B cell (primary cell): ENCODE measurements at regions not wholly inside any gene's neighbourhood (a gene's known extent, or its start where the extent isn't known, plus 50 kb on each side); places are given as distances from the start of the nearest gene placed in this dataset.

Source experiments
- ATAC-seq: fragments of 200-7000 bp; cut with Tn5 transposase; one replicate; pipeline ENCODE4 v1.10.0; 2021; ENCODE audit warnings: low read depth, mild to moderate bottlenecking, moderate number of reproducible peaks, moderate library complexity
- CTCF ChIA-PET: fragments of 350-600 bp; sonication (Branson Sonifier 250); formaldehyde crosslinking; loops from one replicate; lab custom pipeline; 2021; ENCODE audit warnings: antibody characterized with exemption, inconsistent platforms; lab: Charles Lee
- POLR2A ChIA-PET: fragments of 350-600 bp; sonication (Branson Sonifier 250); formaldehyde crosslinking; loops from one replicate; lab custom pipeline; 2021; ENCODE audit warnings: antibody characterized with exemption; lab: Charles Lee
- DNase-seq: peaks from one replicate; pipeline ENCODE4 v3.0.0; 2013
- H2AFZ ChIP-seq: 2 replicates; pipeline ENCODE4 v1.6.1; 2012; ENCODE audit warnings: mild to moderate bottlenecking, low read depth, low read length; ENCODE audit not compliant: insufficient read depth, poor library complexity, severe bottlenecking
- H3K27ac ChIP-seq, 2 donors: 1 replicate in 1 of 2; 2 replicates in 1 of 2; pipeline ENCODE4 v1.5.1; 2012 to 2013; ENCODE audit warnings: low read length in 2 of 2, mild to moderate bottlenecking in 2 of 2, moderate library complexity in 1 of 2
- H3K27me3 ChIP-seq, 4 experiments: fragments of 200-600 bp in 1 of 4; sonication (generic) in 1 of 4; replicated peaks in 1 of 4; 1 replicate in 2 of 4; 2 replicates in 2 of 4; pipeline versions ENCODE4 v1.6.1 to v1.7.0; 2013 to 2016; ENCODE audit warnings: low read length in 3 of 4, mild to moderate bottlenecking in 2 of 4, mixed read lengths in 1 of 4, moderate library complexity in 1 of 4; ENCODE audit not compliant: insufficient read depth in 4 of 4, control insufficient read depth in 3 of 4; ENCODE audit errors: control extremely low read depth in 1 of 4
- H3K36me3 ChIP-seq, 2 experiments: replicated peaks in 1 of 2; 1 replicate in 1 of 2; 2 replicates in 1 of 2; pipeline versions ENCODE4 v1.6.1 to v1.7.1; 2013; ENCODE audit warnings: low read length in 1 of 2; ENCODE audit not compliant: insufficient read depth in 2 of 2, control insufficient read depth in 1 of 2; ENCODE audit errors: control extremely low read depth in 1 of 2, extremely low read depth in 1 of 2
- H3K4me1 ChIP-seq, 2 donors: fragments of 200-600 bp in 1 of 2; sonication (generic) in 1 of 2; 1 replicate in 1 of 2; 2 replicates in 1 of 2; pipeline versions ENCODE4 v1.5.1 to v1.6.1; 2013 to 2017; ENCODE audit warnings: low read length in 2 of 2; ENCODE audit not compliant: control insufficient read depth in 2 of 2, insufficient read depth in 2 of 2
- H3K4me2 ChIP-seq: replicated peaks from 2 replicates; pipeline ENCODE3; 2012; ENCODE audit warnings: mild to moderate bottlenecking, low read depth, low read length; ENCODE audit not compliant: poor library complexity, severe bottlenecking
- H3K4me3 ChIP-seq, 5 experiments: fragments of 200-600 bp in 1 of 5; sonication (generic) in 1 of 5; 1 replicate in 3 of 5; 2 replicates in 2 of 5; pipeline versions ENCODE4 v1.5.1 to v1.7.0; 2011 to 2016; ENCODE audit warnings: low read length in 4 of 5, mild to moderate bottlenecking in 4 of 5, low read depth in 2 of 5, control low read depth in 1 of 5, moderate library complexity in 1 of 5; ENCODE audit not compliant: insufficient read depth in 1 of 5; ENCODE audit errors: control extremely low read depth in 1 of 5, extremely low read depth in 1 of 5
- H3K79me2 ChIP-seq: fragments of 200-600 bp; sonication (generic); one replicate; pipeline ENCODE4 v1.6.0; 2016; ENCODE audit warnings: low read length; ENCODE audit not compliant: control insufficient read depth, insufficient read depth
- H3K9ac ChIP-seq: fragments of 200-600 bp; sonication (generic); 2 replicates; pipeline ENCODE4 v1.6.1; 2017; ENCODE audit warnings: mild to moderate bottlenecking, low read length, moderate library complexity
- H3K9me3 ChIP-seq, 3 donors: one replicate each; pipeline versions ENCODE4 v1.6.1 to v1.7.1; 2013; ENCODE audit warnings: low read length in 2 of 3; ENCODE audit not compliant: control insufficient read depth in 2 of 3, insufficient read depth in 1 of 3; ENCODE audit errors: control extremely low read depth in 1 of 3
- H4K20me1 ChIP-seq: 2 replicates; pipeline ENCODE4 v1.6.0; 2012; ENCODE audit warnings: mild to moderate bottlenecking, low read length; ENCODE audit not compliant: insufficient read depth, control insufficient read depth, poor library complexity, severe bottlenecking
- H3K27ac Mint-ChIP-seq: one replicate; pipeline ENCODE4 v1.8.0; 2021; ENCODE audit warnings: mixed read lengths
- H3K27me3 Mint-ChIP-seq: one replicate; pipeline ENCODE4 v1.8.0; 2021; ENCODE audit warnings: mixed read lengths
- H3K4me1 Mint-ChIP-seq: one replicate; pipeline ENCODE4 v1.8.0; 2021; ENCODE audit warnings: mixed read lengths
- H3K4me3 Mint-ChIP-seq: one replicate; pipeline ENCODE4 v1.8.0; 2021; ENCODE audit warnings: mixed read lengths
- H3K9me3 Mint-ChIP-seq: one replicate; pipeline ENCODE4 v1.8.0; 2022; ENCODE audit warnings: mixed read lengths; ENCODE audit not compliant: insufficient read depth
- CTCF ChIP-seq: fragments of 200-600 bp; IDR thresholded peaks from one replicate; pipeline ENCODE4 v1.8.0; 2022; ENCODE audit warnings: antibody characterized with exemption, mild to moderate bottlenecking
- EZH2 ChIP-seq: IDR thresholded peaks from 2 replicates; pipeline ENCODE4 v1.6.1; 2012; ENCODE audit warnings: borderline replicate concordance, low read depth, mild to moderate bottlenecking, moderate library complexity, low read length; ENCODE audit not compliant: insufficient read depth, poor library complexity, severe bottlenecking
- WGBS: methylation state at CpG from one replicate; pipeline ENCODE4 v1.1.5; 2013; ENCODE audit warnings: missing lambda C conversion rate; ENCODE audit not compliant: insufficient coverage; 5-methylcytosine and 5-hydroxymethylcytosine counted together
- intact Hi-C: fragments of 100-400 bp; cut with micrococcal nuclease; formaldehyde crosslinking; loops from one replicate; pipeline ENCODE4 v1.10.0; 2022

GRCh38 chr2:220159738-220160137 is 532.3 kb downstream of the SLC4A3 start:
- Histone ChIP-seq H3K27ac (no peak overlapping the region), H2AFZ (no peak overlapping the region), H3K4me2 (no peak overlapping the region), H3K4me1 (no peaks in the 10 kb centered on the region), H3K9me3 (no peaks in the 10 kb centered on the region), H3K9ac (no peak overlapping the region), H4K20me1 (no peaks in the 10 kb centered on the region), H3K4me3 (no peak overlapping the region), H3K79me2 (no peaks in the 10 kb centered on the region), H3K36me3 (no peaks in the 10 kb centered on the region), H3K27me3 (no peaks in the 10 kb centered on the region)
- ATAC-seq (no peak), DNase-seq (no peak)
- intact Hi-C loops, result no loop called here
- Mint-ChIP-seq H3K27ac (no peak overlapping the region), H3K4me3 (no peak overlapping the region), H3K4me1 (no peaks in the 10 kb centered on the region), H3K27me3 (no peaks in the 10 kb centered on the region), H3K9me3 (no peaks in the 10 kb centered on the region)
- WGBS, result 57% methylated on average over 1 of the region's 2 CpGs
- TF ChIP-seq CTCF, result no peak
- TF ChIP-seq EZH2, result no peak
- ChIA-PET POLR2A (no interaction called here), CTCF (no interaction called here)

GRCh38 chr2:220162320-220162719 is 534.9 kb downstream of the SLC4A3 start:
- H3K27ac Mint-ChIP-seq, result no peak overlapping the region

More at GRCh38 chr2:220162320-220162719, 534.9 kb downstream of the SLC4A3 start:
- no peak overlapping the region for H3K4me3 Mint-ChIP-seq
- H3K9ac ChIP-seq, result no peak overlapping the region
- H3K4me1 ChIP-seq, result no peaks in the 10 kb centered on the region
- no CpG with 5 or more reads among the region's 1 CpG for WGBS
- intact Hi-C loops, result no loop called here
- H3K9me3 Mint-ChIP-seq, result no peaks in the 10 kb centered on the region
- H2AFZ ChIP-seq, result no peak overlapping the region
- no peaks in the 10 kb centered on the region for H3K27me3 ChIP-seq
- DNase-seq, result no peak
- CTCF ChIA-PET, result no interaction called here
- H4K20me1 ChIP-seq, result no peaks in the 10 kb centered on the region
- H3K27me3 Mint-ChIP-seq, result no peaks in the 10 kb centered on the region
- no peaks in the 10 kb centered on the region for H3K9me3 ChIP-seq
- no peaks in the 10 kb centered on the region for H3K79me2 ChIP-seq
- no peak overlapping the region for H3K27ac ChIP-seq
- no peak for TF ChIP-seq EZH2
- TF ChIP-seq CTCF, result no peak
- no peak overlapping the region for H3K4me3 ChIP-seq
- POLR2A ChIA-PET, result no interaction called here
- H3K4me2 ChIP-seq, result no peak overlapping the region
- H3K4me1 Mint-ChIP-seq, result no peaks in the 10 kb centered on the region
- ATAC-seq, result no peak
- no peaks in the 10 kb centered on the region for H3K36me3 ChIP-seq
